ENCODE measurements at regions not wholly inside any gene's neighbourhood (a gene's known extent, or its start where the extent isn't known, plus 50 kb on each side); places are given as distances from the start of the nearest gene placed in this dataset.

DNA sequence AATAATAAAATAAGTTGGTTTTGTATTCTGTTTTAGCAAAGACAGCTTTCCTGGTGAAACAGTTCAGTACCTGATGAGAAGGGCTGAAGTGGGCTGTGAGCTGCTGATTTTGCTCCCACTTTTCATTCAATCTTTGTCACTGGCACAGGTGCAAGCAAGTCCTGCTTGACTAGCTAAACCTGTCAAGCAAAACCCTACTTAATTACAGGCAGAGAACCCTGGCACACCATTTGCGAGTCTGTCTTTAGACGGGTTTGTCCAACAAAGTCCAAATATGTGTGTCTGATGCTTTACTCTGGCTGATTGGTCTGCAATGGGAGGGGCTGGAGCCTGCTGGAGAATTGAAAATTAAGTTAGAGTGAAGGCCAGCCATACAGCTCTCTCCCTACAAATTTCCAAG, 267.2 kb downstream of the EPHA4 start:
- DNase-seq (ENCODE audit: low read depth): no peak

GRCh38 chr2:221308507-221309066, 263.5 kb downstream of the EPHA4 start:
- DNase-seq (ENCODE audit: low read depth): no peak

- DNase-seq (ENCODE audit: low read depth): no peak
These were observed 262.1 kb downstream of the EPHA4 start for GRCh38 chr2:221309892-221310583.

DNA sequence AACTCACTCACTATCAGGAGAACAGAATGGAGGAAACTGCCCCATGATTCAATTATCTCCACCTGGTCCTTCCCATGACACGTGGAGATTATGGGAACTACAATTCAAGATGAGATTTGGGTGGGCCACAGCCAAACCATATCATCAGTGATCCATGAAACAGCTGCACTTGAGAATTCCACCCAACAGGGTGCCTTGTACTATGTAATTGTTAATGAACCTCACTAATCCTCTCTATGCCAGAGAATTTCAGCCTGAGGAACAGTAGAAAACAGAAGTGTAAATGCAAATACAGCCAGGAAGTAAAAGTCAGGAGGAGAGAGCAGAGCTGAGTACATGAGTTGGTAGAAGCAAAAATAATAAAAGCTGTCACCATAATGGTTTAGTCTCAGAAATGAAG, 261.4 kb downstream of the EPHA4 start:
- DNase-seq (ENCODE audit: low read depth): no peak

- DNase-seq (ENCODE audit: low read depth): no peak
These were observed 259.5 kb downstream of the EPHA4 start for GRCh38 chr2:221312634-221313033.

DNA sequence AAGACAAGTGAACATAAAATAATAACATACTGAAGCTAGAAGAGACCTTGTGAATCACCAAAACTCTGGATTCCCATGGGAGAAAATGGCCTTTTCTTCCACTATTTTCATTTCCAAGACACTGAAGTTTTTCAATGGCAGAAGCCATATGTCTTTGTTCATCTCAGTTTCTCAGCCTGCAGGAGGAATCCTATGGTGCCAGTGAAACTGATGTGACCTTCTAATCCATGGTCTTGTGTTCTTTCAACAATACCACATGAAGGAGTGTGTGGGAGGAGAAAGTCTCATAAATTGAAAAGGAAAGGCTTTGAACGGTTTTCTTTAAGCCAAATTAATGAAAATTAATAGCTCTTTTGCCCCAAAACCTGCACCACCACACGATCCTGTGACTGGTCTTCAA, 257.3 kb downstream of the EPHA4 start:
- no peak for DNase-seq (ENCODE audit: low read depth)

DNA sequence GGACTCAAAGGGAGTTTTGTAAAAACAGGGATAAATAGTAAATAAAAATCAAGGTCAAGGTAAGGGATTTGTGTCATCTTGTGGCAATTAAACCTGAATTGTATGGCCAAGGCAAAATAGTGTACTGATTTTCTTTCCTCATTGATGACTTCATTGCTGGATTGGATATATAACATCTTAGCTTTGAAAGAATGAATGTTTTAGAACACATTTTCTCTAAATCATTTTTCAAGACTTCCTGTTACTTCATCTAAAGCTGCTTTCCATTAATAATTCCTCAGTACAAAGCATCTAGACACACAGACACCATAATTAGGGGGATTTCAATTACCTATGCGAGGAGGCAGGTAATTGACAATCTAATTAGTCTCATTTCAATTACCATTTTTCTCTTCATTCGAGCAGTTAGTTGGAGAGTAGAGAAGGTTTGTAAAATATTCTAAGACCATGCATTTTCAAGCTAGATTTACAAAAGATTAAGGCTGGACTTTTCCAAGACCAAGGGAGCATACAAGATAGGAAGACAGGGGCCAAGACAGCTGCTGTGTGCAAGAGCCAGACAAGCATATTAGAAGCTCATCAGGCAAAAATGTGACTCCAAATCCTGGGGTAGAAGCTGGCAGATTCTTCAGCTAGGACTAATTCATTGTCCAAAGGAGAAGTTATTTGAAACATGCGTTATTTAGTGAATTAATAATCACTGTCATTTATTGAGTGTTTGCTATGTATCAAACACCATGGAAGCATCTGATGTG, 253.6 kb downstream of the EPHA4 start:
- DNase-seq (ENCODE audit: low read depth): no peak

DNA sequence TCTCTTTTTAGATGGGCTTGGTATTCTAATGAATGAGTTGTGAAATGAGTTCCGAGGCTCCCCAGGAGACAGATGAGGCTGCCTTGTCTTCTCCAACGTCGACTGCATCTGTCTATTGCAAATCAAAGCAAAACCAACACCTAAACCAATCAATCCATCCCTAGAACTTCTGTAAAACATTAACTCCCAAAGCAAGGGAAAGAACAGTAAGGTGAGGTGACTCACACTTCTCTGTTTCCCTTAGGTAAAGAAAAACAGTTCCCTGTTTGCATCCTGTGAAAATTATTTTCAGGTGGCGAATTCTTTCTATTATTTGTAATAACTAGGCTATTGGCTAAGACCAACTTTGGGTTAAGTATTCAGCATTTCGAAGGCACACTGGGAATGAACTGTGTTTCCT, 249.4 kb downstream of the EPHA4 start:
- no peak for DNase-seq (ENCODE audit: low read depth)

GRCh38 chr2:221323513-221323912, 248.6 kb downstream of the EPHA4 start:
- no peak for DNase-seq (ENCODE audit: low read depth)

DNA sequence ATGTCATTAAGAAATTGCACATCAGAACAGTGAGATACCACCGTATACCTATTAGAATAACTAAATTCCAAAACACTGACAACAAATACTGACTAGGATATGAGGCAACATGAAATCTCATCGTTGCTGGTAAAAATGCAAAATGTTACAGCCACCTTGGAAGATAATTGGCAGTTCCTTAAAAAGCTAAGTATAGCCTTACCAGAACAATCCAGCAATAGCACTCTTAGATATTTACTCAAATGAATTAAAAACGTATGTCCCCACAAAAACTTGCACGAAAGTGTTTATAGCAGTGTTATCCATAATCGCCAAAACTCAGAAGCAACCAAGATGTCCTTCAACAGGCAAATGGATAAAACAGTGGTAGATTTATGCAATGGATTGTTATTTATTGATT, 241.7 kb downstream of the EPHA4 start:
- DNase-seq (ENCODE audit: low read depth): no peak

DNA sequence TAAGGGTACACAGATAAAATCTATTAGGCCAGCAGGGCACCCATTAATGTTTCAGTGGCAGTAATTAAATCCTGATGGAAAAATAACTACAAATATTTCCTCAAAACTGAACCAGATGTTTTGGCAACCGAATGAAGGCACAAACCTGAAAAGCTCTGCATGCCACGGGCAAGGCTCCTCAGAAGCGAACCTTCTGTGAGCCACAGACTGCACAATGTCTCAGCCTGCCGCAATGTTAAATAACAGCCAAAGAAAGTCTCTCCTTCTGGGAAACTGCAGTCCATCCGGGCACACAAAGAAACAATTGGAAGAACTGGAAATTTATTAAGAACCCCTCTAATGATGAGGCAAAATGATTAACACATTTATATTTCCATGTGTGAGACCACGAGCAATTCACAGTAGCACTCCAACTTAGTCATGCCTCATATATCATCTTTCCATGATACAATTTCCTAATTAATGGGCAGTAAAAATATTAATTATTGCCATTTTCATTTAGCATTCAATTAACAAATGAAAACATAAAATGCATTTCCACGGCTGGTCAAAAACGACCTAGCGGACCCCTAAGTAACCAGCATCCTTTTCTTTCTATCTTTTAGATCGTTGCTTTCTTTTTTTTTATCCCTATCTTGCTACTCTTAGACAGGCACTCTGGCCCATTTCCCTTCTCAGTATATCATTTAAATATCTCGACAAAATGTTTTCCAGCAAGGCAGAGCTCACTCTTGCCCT, 237.5 kb downstream of the EPHA4 start:
- DNase-seq (ENCODE audit: low read depth): peak; percentile 4

- DNase-seq (ENCODE audit: low read depth): no peak
These were observed 236.8 kb downstream of the EPHA4 start for GRCh38 chr2:221335219-221335752.

- no peak for DNase-seq (ENCODE audit: low read depth)
These were observed 235.1 kb downstream of the EPHA4 start for GRCh38 chr2:221336967-221337366.

- no peak for DNase-seq (ENCODE audit: low read depth)
These were observed 234.0 kb downstream of the EPHA4 start for GRCh38 chr2:221337957-221338685.

DNA sequence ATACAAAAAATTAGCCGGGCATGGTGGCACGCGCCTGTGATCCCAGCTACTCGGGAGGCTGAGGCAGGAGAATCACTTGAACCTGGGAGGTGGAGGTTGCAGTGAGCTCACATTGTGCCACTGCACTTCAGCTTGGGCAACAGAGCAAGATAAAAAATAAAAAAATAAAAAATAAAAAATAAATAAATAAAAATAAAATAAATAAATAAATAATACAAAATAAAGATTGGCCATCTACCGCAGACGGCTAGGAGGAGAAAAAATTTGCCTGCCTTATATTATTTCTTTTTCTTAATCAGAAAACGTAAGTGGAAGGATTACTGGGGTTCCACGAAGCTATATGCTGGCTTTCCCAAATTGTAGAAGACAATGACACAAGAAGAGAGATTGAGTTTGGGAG, 229.7 kb downstream of the EPHA4 start:
- DNase-seq (ENCODE audit: low read depth): no peak

DNA sequence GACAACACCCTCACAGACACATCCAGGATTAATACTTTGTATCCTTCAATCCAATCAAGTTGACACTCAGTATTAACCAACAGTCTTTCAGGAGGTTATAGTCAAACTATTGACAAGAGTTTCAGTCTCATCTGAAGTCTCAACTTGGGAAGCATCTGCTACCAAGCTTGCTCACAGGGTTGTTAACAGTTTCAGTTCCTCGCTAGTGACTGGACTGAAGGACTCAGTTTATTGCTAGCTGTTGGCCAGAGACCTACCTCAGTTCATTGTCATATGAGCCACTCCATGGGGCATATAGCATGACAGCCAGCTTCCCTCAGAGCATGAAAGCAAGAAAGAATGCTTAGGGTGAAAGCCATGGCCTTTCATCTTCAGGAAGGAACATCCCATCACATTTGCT, 228.6 kb downstream of the EPHA4 start:
- no peak for DNase-seq (ENCODE audit: low read depth)

DNA sequence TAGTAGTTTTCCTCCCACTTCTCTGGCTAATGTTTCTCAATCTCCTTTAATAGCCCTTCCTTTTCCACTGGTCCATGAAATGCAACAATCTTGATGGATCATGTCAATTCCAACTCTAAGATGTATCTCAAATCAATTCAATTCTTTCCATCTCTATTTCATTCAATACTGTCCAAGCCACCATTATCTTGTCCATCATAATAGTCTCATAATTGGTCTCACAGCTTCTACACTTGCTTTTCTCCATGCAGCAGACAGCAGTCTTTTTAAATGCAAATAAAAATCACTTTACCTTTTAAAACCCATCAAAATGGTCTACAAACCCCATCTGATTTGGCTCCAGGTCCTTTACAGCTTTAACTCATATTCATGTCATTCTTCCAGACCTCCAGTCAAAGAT, 226.6 kb downstream of the EPHA4 start:
- DNase-seq (ENCODE audit: low read depth): no peak

DNA sequence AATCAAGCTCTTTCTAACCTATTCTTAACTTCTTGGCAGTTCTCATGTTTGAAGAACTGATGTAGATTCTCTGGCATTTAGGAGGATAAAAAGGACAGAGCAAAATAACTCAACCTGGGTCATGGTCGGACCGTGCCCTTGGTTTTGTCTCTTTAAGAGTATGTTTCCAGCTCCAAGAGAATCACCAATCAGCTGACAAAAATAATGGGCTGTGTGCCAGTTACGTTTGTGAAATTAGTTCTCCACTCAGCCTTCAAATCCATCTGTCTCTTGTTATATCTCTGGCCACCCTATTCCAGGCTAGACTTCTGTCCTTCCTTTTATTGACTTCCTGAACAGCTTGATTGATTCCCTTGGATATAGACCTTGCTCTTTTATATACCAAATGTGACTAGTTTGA, 225.7 kb downstream of the EPHA4 start:
- peak; percentile 5 for DNase-seq (ENCODE audit: low read depth)

GRCh38 chr2:221347471-221347870, 224.6 kb downstream of the EPHA4 start:
- no peak for DNase-seq (ENCODE audit: low read depth)

- no peak for DNase-seq (ENCODE audit: low read depth)
These were observed 221.5 kb downstream of the EPHA4 start for GRCh38 chr2:221350616-221351015.

- DNase-seq (ENCODE audit: low read depth): no peak
These were observed 218.9 kb downstream of the EPHA4 start for GRCh38 chr2:221353201-221353600.

GRCh38 chr2:221360312-221360711, 211.8 kb downstream of the EPHA4 start:
- DNase-seq (ENCODE audit: low read depth): no peak
